Left lung (tissue), 4 donors: ENCODE measurements at regions not wholly inside any gene's neighbourhood (a gene's known extent, or its start where the extent isn't known, plus 50 kb on each side); places are given as distances from the start of the nearest gene placed in this dataset.
"Not testable (repeated sequence)": the region's sequence is repeated elsewhere in the genome, so short reads cannot be mapped to it uniquely, and the experiment has no call there.

Source experiments
- ATAC-seq: fragments of 200-7000 bp; cut with Tn5 transposase; one replicate; pipeline ENCODE4 v1.9.1; 2020; ENCODE audit warnings: moderate library complexity
- DNase-seq, 4 donors: peaks; one replicate each; pipeline ENCODE4 v3.0.0-alpha.2; 2013 to 2020
- H3K27ac ChIP-seq, 2 donors: fragments of 200-600 bp; sonication (generic) in 1 of 2; one replicate each; pipeline versions ENCODE4 v1.5.0 to v1.8.0; 2020 to 2021
- H3K27me3 ChIP-seq, 2 donors: fragments of 200-600 bp; sonication (generic) in 1 of 2; one replicate each; pipeline versions ENCODE4 v1.5.0 to v1.8.0; 2020 to 2021
- H3K36me3 ChIP-seq, 2 donors: fragments of 200-600 bp; sonication (generic) in 1 of 2; one replicate each; pipeline versions ENCODE4 v1.5.0 to v1.8.0; 2020 to 2021
- H3K4me1 ChIP-seq, 2 donors: fragments of 200-600 bp; one replicate each; pipeline ENCODE4 v1.8.0; 2021
- H3K4me3 ChIP-seq, 2 donors: fragments of 200-600 bp; sonication (generic) in 1 of 2; one replicate each; pipeline versions ENCODE4 v1.5.0 to v1.8.0; 2020 to 2021; ENCODE audit warnings: mild to moderate bottlenecking in 1 of 2
- H3K9me3 ChIP-seq, 2 donors: fragments of 200-600 bp; sonication (generic) in 1 of 2; one replicate each; pipeline versions ENCODE4 v1.5.0 to v1.8.0; 2020 to 2021
- intact Hi-C, 2 donors: fragments of 100-400 bp; cut with DNase I; formaldehyde crosslinking; loops; one replicate each; pipeline versions ENCODE4 v1.11.2 to v1.14.2; 2022
- TF ChIP-seq, protein P1 (sequence below), 2 donors: fragments of 200-600 bp; sonication (generic) in 1 of 2; IDR thresholded peaks; one replicate each; pipeline versions ENCODE4 v1.5.0 to v1.8.0; 2021; ENCODE audit warnings: antibody characterized with exemption in 2 of 2
- donor health status: DM: no; HTN: yes; CAD: no.
- donor health status: DM: no; HTN: no; CAD: no.

GRCh38 chr12:127046467-127046866 lies 1220.5 kb upstream of the TMEM132C start:
- peaks cover 0 to 4% of the 10 kb centered on the region in 2 donors for H3K9me3 ChIP-seq
- no peak overlapping the region for H3K27ac ChIP-seq
- no peak overlapping the region for H3K4me3 ChIP-seq
- TF ChIP-seq, protein P1, sequence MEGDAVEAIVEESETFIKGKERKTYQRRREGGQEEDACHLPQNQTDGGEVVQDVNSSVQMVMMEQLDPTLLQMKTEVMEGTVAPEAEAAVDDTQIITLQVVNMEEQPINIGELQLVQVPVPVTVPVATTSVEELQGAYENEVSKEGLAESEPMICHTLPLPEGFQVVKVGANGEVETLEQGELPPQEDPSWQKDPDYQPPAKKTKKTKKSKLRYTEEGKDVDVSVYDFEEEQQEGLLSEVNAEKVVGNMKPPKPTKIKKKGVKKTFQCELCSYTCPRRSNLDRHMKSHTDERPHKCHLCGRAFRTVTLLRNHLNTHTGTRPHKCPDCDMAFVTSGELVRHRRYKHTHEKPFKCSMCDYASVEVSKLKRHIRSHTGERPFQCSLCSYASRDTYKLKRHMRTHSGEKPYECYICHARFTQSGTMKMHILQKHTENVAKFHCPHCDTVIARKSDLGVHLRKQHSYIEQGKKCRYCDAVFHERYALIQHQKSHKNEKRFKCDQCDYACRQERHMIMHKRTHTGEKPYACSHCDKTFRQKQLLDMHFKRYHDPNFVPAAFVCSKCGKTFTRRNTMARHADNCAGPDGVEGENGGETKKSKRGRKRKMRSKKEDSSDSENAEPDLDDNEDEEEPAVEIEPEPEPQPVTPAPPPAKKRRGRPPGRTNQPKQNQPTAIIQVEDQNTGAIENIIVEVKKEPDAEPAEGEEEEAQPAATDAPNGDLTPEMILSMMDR (IDR thresholded peaks at IDR 0.05), result no peak
- no peak for ATAC-seq
- H3K4me1 ChIP-seq, result no peaks in the 10 kb centered on the region
- H3K27me3 ChIP-seq, result no peaks in the 10 kb centered on the region
- H3K36me3 ChIP-seq, result no peaks in the 10 kb centered on the region
- intact Hi-C loops, result no loop called here
- no peak for DNase-seq

DNA sequence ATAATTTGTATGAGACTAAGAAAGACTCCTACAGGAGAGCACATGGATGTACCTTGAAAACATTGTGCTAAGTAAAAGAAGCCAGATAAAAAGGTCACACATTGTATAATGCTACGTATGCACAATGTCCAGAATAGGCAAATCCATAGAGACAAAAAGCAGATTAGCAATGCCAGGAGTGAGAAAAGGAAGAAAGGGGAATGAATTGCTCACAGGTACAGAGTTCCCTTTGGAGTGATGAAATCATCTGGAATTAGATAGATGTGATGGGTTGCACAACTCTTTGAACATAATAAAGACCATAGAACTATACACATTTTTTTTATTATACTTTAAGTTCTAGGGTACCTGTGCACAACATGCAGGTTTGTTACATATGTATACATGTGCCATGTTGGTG lies 1218.9 kb upstream of the TMEM132C start:
- ATAC-seq (no peak), DNase-seq (no peak)
- Histone ChIP-seq H3K27me3 (no peaks in the 10 kb centered on the region), H3K4me3 (no peak overlapping the region), H3K9me3 (peaks cover 0 to 4% of the 10 kb centered on the region in 2 donors), H3K4me1 (no peaks in the 10 kb centered on the region), H3K36me3 (no peaks in the 10 kb centered on the region), H3K27ac (no peak overlapping the region)
- TF ChIP-seq, protein P1 (IDR thresholded peaks at IDR 0.05), result no peak
- intact Hi-C loops, result no loop called here

DNA sequence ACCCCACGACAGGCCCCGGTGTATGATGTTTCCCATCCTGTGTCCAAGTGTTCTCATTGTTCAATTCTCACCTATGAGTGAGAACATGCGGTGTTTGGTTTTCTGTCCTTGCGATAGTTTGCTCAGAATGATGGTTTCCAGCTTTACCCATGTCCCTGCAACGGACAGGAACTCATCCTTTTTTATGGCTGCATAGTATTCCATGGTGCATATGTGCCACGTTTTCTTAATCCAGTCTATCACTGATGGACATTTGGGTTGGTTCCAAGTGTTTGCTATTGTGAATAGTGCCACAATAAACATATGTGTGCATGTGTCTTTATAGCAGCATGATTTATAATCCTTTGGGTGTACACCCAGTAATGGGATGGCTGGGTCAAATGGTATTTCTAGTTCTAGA lies 1218.4 kb upstream of the TMEM132C start:
- DNase-seq, H3K4me1 ChIP-seq, ATAC-seq, H3K27me3 ChIP-seq, H3K27ac ChIP-seq, intact Hi-C loops, H3K9me3 ChIP-seq, H3K4me3 ChIP-seq, H3K36me3 ChIP-seq: not testable (repeated sequence)

DNA sequence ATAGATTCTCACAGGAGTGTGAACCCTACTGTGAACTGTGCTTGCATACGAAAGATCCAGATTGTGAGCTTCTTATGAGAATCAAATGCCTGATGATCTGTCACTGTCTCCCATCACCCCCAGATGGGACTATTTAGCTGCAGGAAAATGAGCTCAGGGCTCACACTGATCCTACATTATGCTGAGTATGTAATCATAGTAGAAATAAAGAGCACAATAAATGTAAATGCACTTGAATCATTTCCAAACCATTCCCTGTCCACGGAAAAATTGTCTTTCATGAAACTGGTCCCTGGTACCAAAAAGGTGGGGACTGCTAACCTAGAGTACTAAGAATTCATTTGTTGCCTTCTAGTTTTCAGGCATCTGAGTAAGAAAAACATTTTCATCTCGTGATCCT lies 1215.8 kb upstream of the TMEM132C start:
- no peaks in the 10 kb centered on the region for H3K36me3 ChIP-seq
- DNase-seq (no peak), ATAC-seq (no peak)
- H3K4me1 ChIP-seq, result no peaks in the 10 kb centered on the region
- no peak overlapping the region for H3K27ac ChIP-seq
- no peaks in the 10 kb centered on the region for H3K27me3 ChIP-seq
- peaks cover 0 to 4% of the 10 kb centered on the region in 2 donors for H3K9me3 ChIP-seq
- TF ChIP-seq, protein P1 (IDR thresholded peaks at IDR 0.05), result no peak
- intact Hi-C loops, result no loop called here
- H3K4me3 ChIP-seq, result no peak overlapping the region

DNA sequence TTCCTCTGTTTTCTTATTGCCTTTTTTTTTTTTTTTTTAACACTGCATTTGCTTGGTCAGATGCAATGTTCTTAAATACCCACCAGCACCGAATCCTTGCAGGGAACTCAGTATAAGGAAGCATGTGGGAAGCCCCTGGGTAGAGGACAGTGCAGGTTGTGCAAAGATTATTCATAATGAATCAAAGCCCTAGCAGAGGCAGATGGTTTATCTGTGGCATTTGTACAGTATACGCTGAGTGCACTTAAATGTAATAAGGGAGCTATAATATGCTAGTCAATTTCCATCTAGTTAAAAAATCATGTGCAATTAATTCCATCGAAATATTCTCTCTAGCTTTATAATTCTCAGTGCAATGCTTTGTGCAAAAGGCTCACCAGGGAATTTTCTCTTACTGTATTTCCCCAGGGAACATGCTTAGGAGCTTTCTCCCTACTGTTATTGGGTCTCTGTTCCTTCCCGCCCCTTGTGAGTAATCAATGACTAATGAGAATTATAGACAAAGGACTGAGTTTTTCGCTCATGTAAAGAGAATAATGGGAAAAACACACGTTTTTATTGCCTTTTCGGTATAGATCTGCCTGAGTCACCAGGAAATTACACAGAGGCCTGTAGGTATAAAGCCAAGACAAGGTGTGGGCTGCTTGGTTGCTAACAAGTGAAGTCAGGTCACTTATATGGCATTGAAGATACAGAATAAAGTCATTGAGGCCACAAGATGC lies 1214.3 kb upstream of the TMEM132C start:
- no peak overlapping the region for H3K27ac ChIP-seq
- no peak overlapping the region for H3K4me3 ChIP-seq
- intact Hi-C loops, result no loop called here
- DNase-seq (no peak), ATAC-seq (no peak)
- TF ChIP-seq, protein P1 (IDR thresholded peaks at IDR 0.05), result no peak
- no peaks in the 10 kb centered on the region for H3K27me3 ChIP-seq
- H3K9me3 ChIP-seq, result peaks cover 0 to 4% of the 10 kb centered on the region in 2 donors
- H3K36me3 ChIP-seq, result no peaks in the 10 kb centered on the region
- H3K4me1 ChIP-seq, result no peaks in the 10 kb centered on the region

DNA sequence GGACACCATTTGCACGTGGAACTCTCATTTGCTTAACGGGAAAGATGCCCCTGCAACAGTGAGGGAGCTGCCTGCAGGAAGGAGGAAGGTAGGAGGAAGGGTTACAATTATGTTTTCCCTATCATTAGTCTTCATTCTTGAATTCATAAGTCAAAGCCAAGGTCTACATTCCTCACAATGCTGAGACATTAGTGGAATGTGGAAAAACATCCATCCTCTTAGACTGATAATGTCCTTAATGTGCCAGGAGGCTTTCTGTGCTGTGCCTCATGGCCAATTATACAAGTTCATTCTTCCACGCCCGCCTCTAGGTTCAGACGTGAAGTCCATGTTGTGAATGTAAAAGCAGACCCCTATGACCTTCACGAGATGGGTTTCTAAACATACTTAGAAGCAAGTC lies 1212.4 kb upstream of the TMEM132C start:
- Histone ChIP-seq H3K27ac (no peak overlapping the region), H3K36me3 (no peaks in the 10 kb centered on the region), H3K27me3 (no peaks in the 10 kb centered on the region), H3K4me1 (no peaks in the 10 kb centered on the region), H3K9me3 (no peaks in the 10 kb centered on the region), H3K4me3 (no peak overlapping the region)
- no peak for ATAC-seq
- no peak for DNase-seq
- intact Hi-C loops, result no loop called here
- TF ChIP-seq, protein P1 (IDR thresholded peaks at IDR 0.05), result no peak
